Thyroid gland (tissue), 4 donors: ENCODE measurements at regions not wholly inside any gene's neighbourhood (a gene's known extent, or its start where the extent isn't known, plus 50 kb on each side); places are given as distances from the start of the nearest gene placed in this dataset.

Experiments used
- DNase-seq, 2 donors: peaks; one replicate each; pipeline ENCODE4 v3.0.0-alpha.2; 2019
- H3K27ac ChIP-seq, 3 donors: fragments of 200-600 bp; sonication (generic); 1 replicate in 2 of 3; 2 replicates in 1 of 3; pipeline ENCODE4 v1.5.1; 2016 to 2019; ENCODE audit warnings: mild to moderate bottlenecking in 1 of 3, moderate library complexity in 1 of 3
- H3K27me3 ChIP-seq: fragments of 200-600 bp; sonication (generic); one replicate; pipeline ENCODE4 v1.5.1; 2019
- H3K36me3 ChIP-seq, 2 donors: fragments of 200-600 bp; sonication (generic); one replicate each; pipeline ENCODE4 v1.5.1; 2016 to 2019
- H3K4me1 ChIP-seq, 2 donors: fragments of 200-600 bp; sonication (generic); one replicate each; pipeline ENCODE4 v1.5.1; 2017 to 2019
- H3K4me3 ChIP-seq, 3 donors: fragments of 200-600 bp; sonication (generic); replicated peaks in 1 of 3; 1 replicate in 2 of 3; 2 replicates in 1 of 3; pipeline ENCODE4 v1.5.1; 2016; ENCODE audit warnings: mild to moderate bottlenecking in 1 of 3
- H3K9me3 ChIP-seq: fragments of 200-600 bp; sonication (generic); one replicate; pipeline ENCODE4 v1.5.1; 2017
- POLR2A ChIP-seq, 2 donors: fragments of 450-650 bp; IDR thresholded peaks; one replicate each; pipeline ENCODE4 v1.6.1; 2017; ENCODE audit warnings: antibody characterized with exemption in 2 of 2, mild to moderate bottlenecking in 2 of 2, moderate library complexity in 1 of 2
- WGBS, 2 donors: methylation state at CpG; one replicate each; pipeline ENCODE4 v1.1.5; 2017; 5-methylcytosine and 5-hydroxymethylcytosine counted together
- intact Hi-C: fragments of 100-400 bp; cut with DNase I; formaldehyde crosslinking; loops from one replicate; pipeline ENCODE4 v1.15.1; 2023
- TF ChIP-seq, protein P1 (sequence below), 6 experiments: fragments of 200-600 bp in 3 of 6; fragments of 450-650 bp in 3 of 6; sonication (generic) in 3 of 6; IDR thresholded peaks; one replicate each; pipeline ENCODE4 v1.5.1; 2016 to 2019; ENCODE audit warnings: antibody characterized with exemption in 6 of 6, mild to moderate bottlenecking in 2 of 6, inconsistent platforms in 1 of 6, moderate library complexity in 1 of 6

GRCh38 chr2:105569606-105570005 is 170.8 kb upstream of the FHL2 start:
- no peak overlapping the region for H3K4me3 ChIP-seq
- no peak for DNase-seq
- no peak for TF ChIP-seq POLR2A (IDR thresholded peaks at IDR 0.05)
- TF ChIP-seq, protein P1, sequence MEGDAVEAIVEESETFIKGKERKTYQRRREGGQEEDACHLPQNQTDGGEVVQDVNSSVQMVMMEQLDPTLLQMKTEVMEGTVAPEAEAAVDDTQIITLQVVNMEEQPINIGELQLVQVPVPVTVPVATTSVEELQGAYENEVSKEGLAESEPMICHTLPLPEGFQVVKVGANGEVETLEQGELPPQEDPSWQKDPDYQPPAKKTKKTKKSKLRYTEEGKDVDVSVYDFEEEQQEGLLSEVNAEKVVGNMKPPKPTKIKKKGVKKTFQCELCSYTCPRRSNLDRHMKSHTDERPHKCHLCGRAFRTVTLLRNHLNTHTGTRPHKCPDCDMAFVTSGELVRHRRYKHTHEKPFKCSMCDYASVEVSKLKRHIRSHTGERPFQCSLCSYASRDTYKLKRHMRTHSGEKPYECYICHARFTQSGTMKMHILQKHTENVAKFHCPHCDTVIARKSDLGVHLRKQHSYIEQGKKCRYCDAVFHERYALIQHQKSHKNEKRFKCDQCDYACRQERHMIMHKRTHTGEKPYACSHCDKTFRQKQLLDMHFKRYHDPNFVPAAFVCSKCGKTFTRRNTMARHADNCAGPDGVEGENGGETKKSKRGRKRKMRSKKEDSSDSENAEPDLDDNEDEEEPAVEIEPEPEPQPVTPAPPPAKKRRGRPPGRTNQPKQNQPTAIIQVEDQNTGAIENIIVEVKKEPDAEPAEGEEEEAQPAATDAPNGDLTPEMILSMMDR (IDR thresholded peaks at IDR 0.05), result no peak
- H3K36me3 ChIP-seq, result no peaks in the 10 kb centered on the region
- H3K4me1 ChIP-seq, result peaks cover 0 to 9% of the 10 kb centered on the region in 2 donors
- intact Hi-C loops, result loop anchor here (10.0 kb wide), 2 partner anchors 175 to 495 kb away; partner anchors contain the start of gene NCK2
- no peaks in the 10 kb centered on the region for H3K27me3 ChIP-seq
- WGBS, 2 donors, result 93 to 98% methylated on average over 6 of the region's 6 CpGs
- no peak overlapping the region for H3K27ac ChIP-seq
- no peaks in the 10 kb centered on the region for H3K9me3 ChIP-seq

GRCh38 chr2:105567996-105568494 is 169.2 kb upstream of the FHL2 start:
- H3K4me1 ChIP-seq, result peaks cover 0 to 9% of the 10 kb centered on the region in 2 donors
- WGBS, 2 donors, result 23 to 28% methylated on average over 17 of the region's 17 CpGs
- intact Hi-C loops, result no loop called here
- TF ChIP-seq POLR2A (IDR thresholded peaks at IDR 0.05), result peak in 1 of 2 donors; percentile 23
- TF ChIP-seq, protein P1 (IDR thresholded peaks at IDR 0.05), result no peak
- H3K27me3 ChIP-seq, result no peaks in the 10 kb centered on the region
- no peaks in the 10 kb centered on the region for H3K9me3 ChIP-seq
- peak; percentile 28 to 41 for DNase-seq
- H3K36me3 ChIP-seq, result no peaks in the 10 kb centered on the region
- H3K27ac ChIP-seq, result peak overlapping the region in 2 of 3 donors; percentile 24 to 74
- peak overlapping the region in 2 of 3 donors; percentile 5 to 16 for H3K4me3 ChIP-seq

DNA sequence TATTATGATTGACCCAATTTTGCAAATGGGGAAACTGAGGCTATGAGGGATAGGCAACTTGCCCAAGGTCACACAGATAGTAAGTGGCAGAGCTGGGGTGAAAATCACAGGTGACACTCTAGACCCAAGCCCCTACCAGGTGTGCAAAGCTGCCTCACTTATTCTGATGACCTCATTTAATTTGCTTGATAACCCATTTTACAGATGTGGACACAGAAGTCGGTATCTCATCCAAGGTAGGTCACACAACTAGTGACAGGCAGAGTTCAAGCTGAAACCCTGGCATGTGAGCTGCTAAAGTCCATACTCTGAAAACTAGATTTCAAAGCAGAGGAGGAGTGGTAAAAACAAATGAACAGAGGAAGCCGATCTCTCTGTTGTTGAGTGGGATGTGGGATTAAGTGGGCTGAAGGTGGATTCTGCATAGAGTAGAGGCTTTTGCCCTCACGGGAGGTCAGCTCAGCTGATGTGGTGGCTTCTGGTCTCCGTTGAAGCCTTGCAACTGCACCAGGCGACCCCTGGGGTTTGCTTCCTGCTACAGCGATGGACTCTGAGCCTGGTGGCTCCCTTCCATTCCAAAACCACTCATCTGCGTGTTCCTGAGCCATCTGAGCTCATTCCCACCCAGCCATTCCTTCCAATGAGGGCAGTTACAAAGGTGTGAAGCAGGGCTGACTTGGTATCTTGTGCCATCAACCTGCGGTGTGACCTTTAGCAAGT is 164.3 kb upstream of the FHL2 start:
- Histone ChIP-seq H3K36me3 (no peaks in the 10 kb centered on the region), H3K4me3 (no peak overlapping the region), H3K9me3 (no peaks in the 10 kb centered on the region), H3K4me1 (peaks cover 0 to 9% of the 10 kb centered on the region in 2 donors), H3K27ac (no peak overlapping the region), H3K27me3 (no peaks in the 10 kb centered on the region)
- TF ChIP-seq, protein P1 (IDR thresholded peaks at IDR 0.05), result no peak
- no peak for TF ChIP-seq POLR2A (IDR thresholded peaks at IDR 0.05)
- intact Hi-C loops, result no loop called here
- WGBS, 2 donors, result 72 to 80% methylated on average over 8 of the region's 8 CpGs
- no peak for DNase-seq

- Histone ChIP-seq H3K27me3 (no peaks in the 10 kb centered on the region), H3K36me3 (no peaks in the 10 kb centered on the region), H3K4me1 (no peaks in the 10 kb centered on the region), H3K4me3 (no peak overlapping the region), H3K9me3 (no peaks in the 10 kb centered on the region), H3K27ac (no peak overlapping the region)
- WGBS, 2 donors, result 96 to 100% methylated on average over 1 to 7 of the region's 9 CpGs
- intact Hi-C loops, result no loop called here
- TF ChIP-seq, protein P1 (IDR thresholded peaks at IDR 0.05), result no peak
- no peak for TF ChIP-seq POLR2A (IDR thresholded peaks at IDR 0.05)
- no peak for DNase-seq
Measured at GRCh38 chr2:105561401-105561800, 162.6 kb upstream of the FHL2 start.

DNA sequence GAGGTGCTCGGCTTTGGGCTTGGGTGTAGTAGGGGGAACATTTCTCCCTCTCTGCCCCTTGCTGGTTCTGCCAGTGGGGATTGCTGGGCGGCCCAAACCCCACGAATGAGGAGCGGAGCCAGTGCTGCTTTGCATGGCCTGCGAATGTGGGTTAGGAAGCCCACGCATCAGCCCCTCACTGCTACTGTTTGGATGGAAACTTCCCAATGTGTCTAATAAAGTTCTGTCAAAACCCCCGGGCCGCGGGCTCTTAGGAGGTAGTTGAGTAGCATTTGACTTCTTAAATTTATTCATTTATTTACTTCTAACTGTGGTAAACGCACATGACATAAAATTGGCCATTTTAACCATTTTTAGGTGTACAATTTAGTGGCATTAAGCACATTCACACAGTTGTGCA is 161.3 kb upstream of the FHL2 start:
- 79 to 90% methylated on average over 9 of the region's 10 CpGs for WGBS, 2 donors

More for the DNA sequence above, 161.3 kb upstream of the FHL2 start:
- TF ChIP-seq, protein P1 (IDR thresholded peaks at IDR 0.05), result no peak
- TF ChIP-seq POLR2A (IDR thresholded peaks at IDR 0.05), result no peak
- intact Hi-C loops, result no loop called here
- Histone ChIP-seq H3K9me3 (no peaks in the 10 kb centered on the region), H3K4me1 (no peaks in the 10 kb centered on the region), H3K4me3 (no peak overlapping the region), H3K27ac (no peak overlapping the region), H3K27me3 (no peaks in the 10 kb centered on the region), H3K36me3 (no peaks in the 10 kb centered on the region)
- DNase-seq, result no peak
